ENCODE measurements at regions not wholly inside any gene's neighbourhood (a gene's known extent, or its start where the extent isn't known, plus 50 kb on each side); places are given as distances from the start of the nearest gene placed in this dataset.

GRCh38 chr7:153088601-153089000, 329.0 kb downstream of the ACTR3B start:
- TF ChIP-seq CTCF (IDR thresholded peaks at IDR 0.05) (no peak), SIN3A (IDR thresholded peaks at IDR 0.05; ENCODE audit: borderline replicate concordance, insufficient read depth, low read depth, low read length) (no peak), TCF7L2 (IDR thresholded peaks at IDR 0.05; ENCODE audit: low read depth, low read length) (no peak)
